ENCODE measurements at regions not wholly inside any gene's neighbourhood (a gene's known extent, or its start where the extent isn't known, plus 50 kb on each side); places are given as distances from the start of the nearest gene placed in this dataset.

- no peak for TF ChIP-seq CTCF (conservative IDR thresholded peaks at IDR 0.05; ENCODE audit: low read length)
- TF ChIP-seq EZH2phosphoT487 (IDR thresholded peaks at IDR 0.05; ENCODE audit: borderline replicate concordance): no peak
- Histone ChIP-seq H3K9ac (ENCODE audit: low read depth, low read length, poor library complexity, severe bottlenecking) (no peak overlapping the region), H3K9me3 (ENCODE audit: insufficient read depth, low read depth, low read length) (no peaks in the 10 kb centered on the region), H2AFZ (ENCODE audit: low read length) (no peak overlapping the region), H3K79me2 (ENCODE audit: insufficient read depth, low read length) (no peaks in the 10 kb centered on the region), H3K4me2 (ENCODE audit: low read depth, low read length, poor library complexity, severe bottlenecking) (no peak overlapping the region), H3K27me3 (ENCODE audit: insufficient read depth, low read length, poor library complexity, severe bottlenecking) (no peaks in the 10 kb centered on the region), H3F3A (ENCODE audit: low read depth) (no peaks in the 10 kb centered on the region), H4K20me1 (ENCODE audit: insufficient read depth, low read length, poor library complexity, severe bottlenecking) (no peaks in the 10 kb centered on the region), H3K4me1 (ENCODE audit: insufficient read depth, low read length, poor library complexity, severe bottlenecking) (no peaks in the 10 kb centered on the region), H3K9me2 (replicated peaks; ENCODE audit: low read depth, low read length) (no peaks in the 10 kb centered on the region), H3K36me3 (ENCODE audit: insufficient read depth, low read length) (no peaks in the 10 kb centered on the region), H3K4me3 (ENCODE audit: low read length, poor library complexity, severe bottlenecking) (no peak overlapping the region)
These were observed 61.2 kb upstream of the CDC42BPA start for GRCh38 chr1:227379555-227379892.

- no peaks in the 10 kb centered on the region for H3K27me3 ChIP-seq (ENCODE audit: insufficient read depth, low read length, poor library complexity, severe bottlenecking)
- H2AFZ ChIP-seq (ENCODE audit: low read length): no peak overlapping the region
- no peaks in the 10 kb centered on the region for H3K4me1 ChIP-seq (ENCODE audit: insufficient read depth, low read length, poor library complexity, severe bottlenecking)
- TF ChIP-seq EZH2phosphoT487 (IDR thresholded peaks at IDR 0.05; ENCODE audit: borderline replicate concordance) (no peak), CTCF (conservative IDR thresholded peaks at IDR 0.05; ENCODE audit: low read length) (no peak)
- H3F3A ChIP-seq (ENCODE audit: low read depth): no peaks in the 10 kb centered on the region
- no peaks in the 10 kb centered on the region for H3K36me3 ChIP-seq (ENCODE audit: insufficient read depth, low read length)
- H3K4me3 ChIP-seq (ENCODE audit: low read length, poor library complexity, severe bottlenecking): no peak overlapping the region
- H3K79me2 ChIP-seq (ENCODE audit: insufficient read depth, low read length): no peaks in the 10 kb centered on the region
- H3K4me2 ChIP-seq (ENCODE audit: low read depth, low read length, poor library complexity, severe bottlenecking): no peak overlapping the region
- H3K9me2 ChIP-seq (replicated peaks; ENCODE audit: low read depth, low read length): no peaks in the 10 kb centered on the region
- no peak overlapping the region for H3K9ac ChIP-seq (ENCODE audit: low read depth, low read length, poor library complexity, severe bottlenecking)
- no peaks in the 10 kb centered on the region for H3K9me3 ChIP-seq (ENCODE audit: insufficient read depth, low read depth, low read length)
- no peaks in the 10 kb centered on the region for H4K20me1 ChIP-seq (ENCODE audit: insufficient read depth, low read length, poor library complexity, severe bottlenecking)
These were observed 60.7 kb upstream of the CDC42BPA start for GRCh38 chr1:227378871-227379554.

- Histone ChIP-seq H2AFZ (ENCODE audit: low read length) (no peak overlapping the region), H3K36me3 (ENCODE audit: insufficient read depth, low read length) (no peaks in the 10 kb centered on the region), H3K27me3 (ENCODE audit: insufficient read depth, low read length, poor library complexity, severe bottlenecking) (no peaks in the 10 kb centered on the region)
These were observed 59.9 kb upstream of the CDC42BPA start for GRCh38 chr1:227378181-227378580.

More at GRCh38 chr1:227378181-227378580, 59.9 kb upstream of the CDC42BPA start:
- no peak overlapping the region for H3K9ac ChIP-seq (ENCODE audit: low read depth, low read length, poor library complexity, severe bottlenecking)
- TF ChIP-seq EZH2phosphoT487 (IDR thresholded peaks at IDR 0.05; ENCODE audit: borderline replicate concordance): no peak
- no peak for TF ChIP-seq CTCF (conservative IDR thresholded peaks at IDR 0.05; ENCODE audit: low read length)
- no peaks in the 10 kb centered on the region for H3K4me1 ChIP-seq (ENCODE audit: insufficient read depth, low read length, poor library complexity, severe bottlenecking)
- H3K4me2 ChIP-seq (ENCODE audit: low read depth, low read length, poor library complexity, severe bottlenecking): no peak overlapping the region
- no peaks in the 10 kb centered on the region for H3K9me3 ChIP-seq (ENCODE audit: insufficient read depth, low read depth, low read length)
- H3K9me2 ChIP-seq (replicated peaks; ENCODE audit: low read depth, low read length): no peaks in the 10 kb centered on the region
- H3F3A ChIP-seq (ENCODE audit: low read depth): no peaks in the 10 kb centered on the region
- H3K79me2 ChIP-seq (ENCODE audit: insufficient read depth, low read length): no peaks in the 10 kb centered on the region
- no peaks in the 10 kb centered on the region for H4K20me1 ChIP-seq (ENCODE audit: insufficient read depth, low read length, poor library complexity, severe bottlenecking)
- no peak overlapping the region for H3K4me3 ChIP-seq (ENCODE audit: low read length, poor library complexity, severe bottlenecking)

Data from Loucy (cell line).